Upper lobe of left lung (tissue), 6 donors: ENCODE measurements at regions not wholly inside any gene's neighbourhood (a gene's known extent, or its start where the extent isn't known, plus 50 kb on each side); places are given as distances from the start of the nearest gene placed in this dataset.

Experiments used
- ATAC-seq, 2 donors: fragments of 200-7000 bp; cut with Tn5 transposase; one replicate each; pipeline ENCODE4 v1.9.1; 2022; ENCODE audit warnings: mild to moderate bottlenecking in 2 of 2, moderate library complexity in 2 of 2; ENCODE audit not compliant: low FRiP score in 2 of 2
- DNase-seq, 2 donors: peaks; one replicate each; pipeline ENCODE4 v3.0.0-alpha.2; 2019 to 2020
- H3K27ac ChIP-seq, 4 donors: fragments of 200-600 bp; sonication (generic); one replicate each; pipeline ENCODE4 v1.5.1; 2016 to 2019
- H3K27me3 ChIP-seq, 4 donors: fragments of 200-600 bp; sonication (generic); one replicate each; pipeline ENCODE4 v1.5.1; 2017 to 2019
- H3K36me3 ChIP-seq, 4 donors: fragments of 200-600 bp; sonication (generic); one replicate each; pipeline ENCODE4 v1.5.1; 2016 to 2019
- H3K4me1 ChIP-seq, 4 donors: fragments of 200-600 bp; sonication (generic); one replicate each; pipeline ENCODE4 v1.5.1; 2018 to 2019
- H3K4me3 ChIP-seq, 4 donors: fragments of 200-600 bp; sonication (generic); one replicate each; pipeline ENCODE4 v1.5.1; 2017 to 2019; ENCODE audit warnings: mild to moderate bottlenecking in 2 of 4, moderate library complexity in 1 of 4
- H3K9me3 ChIP-seq, 4 donors: fragments of 200-600 bp; sonication (generic); one replicate each; pipeline ENCODE4 v1.5.1; 2018 to 2019
- CTCF ChIP-seq, 6 experiments: fragments of 450-650 bp in 4 of 6; fragments of 200-600 bp in 2 of 6; sonication (generic) in 2 of 6; IDR thresholded peaks; one replicate each; pipeline ENCODE4 v1.5.1; 2016 to 2019; ENCODE audit warnings: antibody characterized with exemption in 6 of 6
- EP300 ChIP-seq, 4 donors: sonication (generic); formaldehyde crosslinking; IDR thresholded peaks; one replicate each; pipeline ENCODE4 v1.5.1; 2017; ENCODE audit warnings: antibody characterized with exemption in 4 of 4, control low read depth in 2 of 4
- POLR2A ChIP-seq, 4 donors: fragments of 450-650 bp; IDR thresholded peaks; one replicate each; pipeline ENCODE4 v1.5.1; 2016 to 2017; ENCODE audit warnings: antibody characterized with exemption in 4 of 4, mild to moderate bottlenecking in 2 of 4
- POLR2AphosphoS5 ChIP-seq, 2 donors: sonication (generic); formaldehyde crosslinking; IDR thresholded peaks; one replicate each; pipeline ENCODE4 v1.5.1; 2017; ENCODE audit warnings: antibody characterized with exemption in 2 of 2
- WGBS, 2 donors: methylation state at CpG; one replicate each; pipeline ENCODE4 v1.1.5; 2017 to 2018; 5-methylcytosine and 5-hydroxymethylcytosine counted together
- donor health status: DM: no; HTN: no; CAD: no; lungs with moderate emphysema.
- donor health status: DM: no; HTN: yes; CAD: no; lungs with severe emphysema.

GRCh38 chr10:118107040-118107439 lies 60.3 kb upstream of the RAB11FIP2 start:
- H3K27ac ChIP-seq: no peak overlapping the region
- no peak overlapping the region for H3K4me3 ChIP-seq
- H3K4me1 ChIP-seq: no peaks in the 10 kb centered on the region
- H3K9me3 ChIP-seq: no peaks in the 10 kb centered on the region
- H3K27me3 ChIP-seq: no peaks in the 10 kb centered on the region
- 88 to 89% methylated on average over 1 of the region's 1 CpG for WGBS, 2 donors
- TF ChIP-seq CTCF (IDR thresholded peaks at IDR 0.05): no peak
- TF ChIP-seq POLR2AphosphoS5 (IDR thresholded peaks at IDR 0.05): no peak
- TF ChIP-seq EP300 (IDR thresholded peaks at IDR 0.05): no peak
- no peak for TF ChIP-seq POLR2A (IDR thresholded peaks at IDR 0.05)
- ATAC-seq (no peak), DNase-seq (no peak)
- no peaks in the 10 kb centered on the region for H3K36me3 ChIP-seq

DNA sequence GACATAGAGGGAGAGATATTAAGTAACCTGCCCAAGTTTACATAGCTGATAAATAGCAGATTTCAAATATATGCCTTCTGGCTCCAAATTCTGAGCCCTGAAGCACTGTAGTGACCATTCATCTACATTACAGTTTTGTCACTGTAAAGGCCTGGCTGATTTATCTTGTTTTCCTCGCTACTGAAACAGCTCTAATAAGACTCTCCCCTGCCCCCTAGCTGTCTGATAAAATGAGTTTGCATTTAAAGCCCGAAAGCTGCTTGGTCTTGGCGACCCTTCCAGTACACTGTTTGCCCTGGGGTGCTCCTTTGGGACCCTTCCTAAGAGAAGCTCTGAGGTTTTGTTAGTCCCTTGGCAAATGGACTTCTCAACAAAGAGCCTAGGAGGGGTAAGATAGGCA lies 59.7 kb upstream of the RAB11FIP2 start:
- no peak for TF ChIP-seq EP300 (IDR thresholded peaks at IDR 0.05)
- TF ChIP-seq POLR2AphosphoS5 (IDR thresholded peaks at IDR 0.05): no peak
- TF ChIP-seq CTCF (IDR thresholded peaks at IDR 0.05): peak in 3 of 6 experiments; percentile 24 to 47 (median 33)
- no peak for TF ChIP-seq POLR2A (IDR thresholded peaks at IDR 0.05)
- WGBS, 2 donors: 31 to 57% methylated on average over 3 of the region's 3 CpGs
- ATAC-seq (peak in 1 of 2 donors; percentile 38), DNase-seq (no peak)
- Histone ChIP-seq H3K36me3 (no peaks in the 10 kb centered on the region), H3K4me1 (no peaks in the 10 kb centered on the region), H3K27me3 (no peaks in the 10 kb centered on the region), H3K27ac (no peak overlapping the region), H3K9me3 (no peaks in the 10 kb centered on the region), H3K4me3 (no peak overlapping the region)

GRCh38 chr10:118102121-118102520 lies 55.4 kb upstream of the RAB11FIP2 start:
- Histone ChIP-seq H3K27ac (no peak overlapping the region), H3K9me3 (no peaks in the 10 kb centered on the region), H3K27me3 (no peaks in the 10 kb centered on the region), H3K4me1 (no peaks in the 10 kb centered on the region), H3K4me3 (no peak overlapping the region), H3K36me3 (no peaks in the 10 kb centered on the region)
- ATAC-seq (no peak), DNase-seq (no peak)
- 43 to 58% methylated on average over 1 of the region's 1 CpG for WGBS, 2 donors
- TF ChIP-seq POLR2AphosphoS5 (IDR thresholded peaks at IDR 0.05) (no peak), EP300 (IDR thresholded peaks at IDR 0.05) (no peak), CTCF (IDR thresholded peaks at IDR 0.05) (no peak), POLR2A (IDR thresholded peaks at IDR 0.05) (no peak)

GRCh38 chr10:118101501-118101900 lies 54.8 kb upstream of the RAB11FIP2 start:
- no peaks in the 10 kb centered on the region for H3K4me1 ChIP-seq
- H3K4me3 ChIP-seq: no peak overlapping the region
- 69 to 73% methylated on average over 3 of the region's 3 CpGs for WGBS, 2 donors
- no peak for TF ChIP-seq POLR2A (IDR thresholded peaks at IDR 0.05)
- TF ChIP-seq POLR2AphosphoS5 (IDR thresholded peaks at IDR 0.05): no peak
- no peak for TF ChIP-seq CTCF (IDR thresholded peaks at IDR 0.05)
- no peak for TF ChIP-seq EP300 (IDR thresholded peaks at IDR 0.05)
- H3K9me3 ChIP-seq: no peaks in the 10 kb centered on the region
- no peaks in the 10 kb centered on the region for H3K27me3 ChIP-seq
- no peaks in the 10 kb centered on the region for H3K36me3 ChIP-seq
- ATAC-seq (no peak), DNase-seq (no peak)
- H3K27ac ChIP-seq: no peak overlapping the region
